ENCODE measurements at regions not wholly inside any gene's neighbourhood (a gene's known extent, or its start where the extent isn't known, plus 50 kb on each side); places are given as distances from the start of the nearest gene placed in this dataset.

DNA sequence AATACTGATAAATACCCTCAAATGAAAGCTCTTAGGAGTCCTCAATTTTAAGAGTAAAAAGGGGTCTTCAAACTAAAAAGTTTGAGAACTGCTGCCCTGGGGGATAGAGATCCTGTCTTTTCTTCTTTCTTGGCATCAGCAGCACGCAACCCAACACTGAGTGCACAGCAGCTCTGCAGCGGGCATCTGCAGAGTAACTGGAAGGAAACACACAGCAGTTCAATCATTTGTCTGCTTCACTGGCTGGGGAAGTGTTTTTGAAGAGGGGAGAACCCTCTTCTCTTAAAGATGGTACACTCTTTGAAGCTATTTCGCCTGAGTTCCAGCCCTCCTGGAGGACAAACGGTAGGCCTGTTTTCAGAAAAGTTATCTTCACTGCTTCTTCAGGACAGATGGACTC lies 193.6 kb downstream of the FGFR2 start:
- Histone ChIP-seq H3K9me3 (ENCODE audit: control insufficient read depth in 2 of 2, insufficient read depth in 1 of 2, low read depth in 1 of 2, low read length in 1 of 2) (no peaks in the 10 kb centered on the region), H3K27ac (ENCODE audit: low read depth in 2 of 2, low read length in 1 of 2) (no peak overlapping the region), H3K4me1 (ENCODE audit: control insufficient read depth in 2 of 2, insufficient read depth in 2 of 2, low read length in 1 of 2) (peaks cover 0 to 5% of the 10 kb centered on the region in 2 donors), H3K4me3 (ENCODE audit: low read depth in 1 of 2, low read length in 2 of 2) (no peak overlapping the region), H3K27me3 (ENCODE audit: control insufficient read depth in 1 of 2, insufficient read depth in 2 of 2, low read length in 2 of 2) (no peaks in the 10 kb centered on the region), H3K36me3 (ENCODE audit: control insufficient read depth in 2 of 2, insufficient read depth in 2 of 2, low read length in 1 of 2) (no peaks in the 10 kb centered on the region)
- WGBS, 2 donors: 89 to 90% methylated on average over 4 of the region's 4 CpGs

GRCh38 chr10:121405096-121405495 lies 193.1 kb downstream of the FGFR2 start:
- WGBS, 2 donors: 57 to 64% methylated on average over 3 of the region's 3 CpGs

GRCh38 chr10:121405549-121405948 lies 192.7 kb downstream of the FGFR2 start:
- no peaks in the 10 kb centered on the region for H3K27me3 ChIP-seq (ENCODE audit: control insufficient read depth in 1 of 2, insufficient read depth in 2 of 2, low read length in 2 of 2)
- peaks cover 0 to 5% of the 10 kb centered on the region in 2 donors for H3K4me1 ChIP-seq (ENCODE audit: control insufficient read depth in 2 of 2, insufficient read depth in 2 of 2, low read length in 1 of 2)
- H3K36me3 ChIP-seq (ENCODE audit: control insufficient read depth in 2 of 2, insufficient read depth in 2 of 2, low read length in 1 of 2): no peaks in the 10 kb centered on the region
- WGBS, 2 donors: 85 to 92% methylated on average over 2 of the region's 2 CpGs
- H3K9me3 ChIP-seq (ENCODE audit: control insufficient read depth in 2 of 2, insufficient read depth in 1 of 2, low read depth in 1 of 2, low read length in 1 of 2): no peaks in the 10 kb centered on the region
- no peak overlapping the region for H3K4me3 ChIP-seq (ENCODE audit: low read depth in 1 of 2, low read length in 2 of 2)
- H3K27ac ChIP-seq (ENCODE audit: low read depth in 2 of 2, low read length in 1 of 2): no peak overlapping the region

More at GRCh38 chr10:121405096-121405495, 193.1 kb downstream of the FGFR2 start:
- Histone ChIP-seq H3K4me3 (ENCODE audit: low read depth in 1 of 2, low read length in 2 of 2) (no peak overlapping the region), H3K36me3 (ENCODE audit: control insufficient read depth in 2 of 2, insufficient read depth in 2 of 2, low read length in 1 of 2) (no peaks in the 10 kb centered on the region), H3K27ac (ENCODE audit: low read depth in 2 of 2, low read length in 1 of 2) (no peak overlapping the region), H3K27me3 (ENCODE audit: control insufficient read depth in 1 of 2, insufficient read depth in 2 of 2, low read length in 2 of 2) (no peaks in the 10 kb centered on the region), H3K9me3 (ENCODE audit: control insufficient read depth in 2 of 2, insufficient read depth in 1 of 2, low read depth in 1 of 2, low read length in 1 of 2) (no peaks in the 10 kb centered on the region), H3K4me1 (ENCODE audit: control insufficient read depth in 2 of 2, insufficient read depth in 2 of 2, low read length in 1 of 2) (peaks cover 0 to 5% of the 10 kb centered on the region in 2 donors)

DNA sequence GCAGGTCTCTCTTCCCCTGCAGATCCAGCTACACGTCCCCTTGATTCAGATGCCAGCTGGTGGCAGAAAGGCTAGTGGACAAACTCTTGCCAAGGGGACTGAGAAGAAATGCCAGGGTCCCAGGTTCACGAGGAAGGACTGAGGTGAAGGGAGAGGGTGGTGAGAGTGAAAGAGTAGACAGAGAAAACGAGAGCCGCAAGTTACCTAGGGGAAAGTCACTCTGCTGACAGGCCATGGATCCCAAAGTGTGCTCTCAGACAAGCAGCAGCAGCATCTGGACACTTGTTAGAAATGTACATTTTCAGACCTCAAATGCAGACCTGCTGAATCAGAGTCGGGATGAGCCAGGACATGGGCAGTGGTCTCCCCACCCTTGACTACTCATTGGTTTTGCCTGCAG lies 192.3 kb downstream of the FGFR2 start:
- no peaks in the 10 kb centered on the region for H3K27me3 ChIP-seq (ENCODE audit: control insufficient read depth in 1 of 2, insufficient read depth in 2 of 2, low read length in 2 of 2)
- H3K27ac ChIP-seq (ENCODE audit: low read depth in 2 of 2, low read length in 1 of 2): no peak overlapping the region

DNA sequence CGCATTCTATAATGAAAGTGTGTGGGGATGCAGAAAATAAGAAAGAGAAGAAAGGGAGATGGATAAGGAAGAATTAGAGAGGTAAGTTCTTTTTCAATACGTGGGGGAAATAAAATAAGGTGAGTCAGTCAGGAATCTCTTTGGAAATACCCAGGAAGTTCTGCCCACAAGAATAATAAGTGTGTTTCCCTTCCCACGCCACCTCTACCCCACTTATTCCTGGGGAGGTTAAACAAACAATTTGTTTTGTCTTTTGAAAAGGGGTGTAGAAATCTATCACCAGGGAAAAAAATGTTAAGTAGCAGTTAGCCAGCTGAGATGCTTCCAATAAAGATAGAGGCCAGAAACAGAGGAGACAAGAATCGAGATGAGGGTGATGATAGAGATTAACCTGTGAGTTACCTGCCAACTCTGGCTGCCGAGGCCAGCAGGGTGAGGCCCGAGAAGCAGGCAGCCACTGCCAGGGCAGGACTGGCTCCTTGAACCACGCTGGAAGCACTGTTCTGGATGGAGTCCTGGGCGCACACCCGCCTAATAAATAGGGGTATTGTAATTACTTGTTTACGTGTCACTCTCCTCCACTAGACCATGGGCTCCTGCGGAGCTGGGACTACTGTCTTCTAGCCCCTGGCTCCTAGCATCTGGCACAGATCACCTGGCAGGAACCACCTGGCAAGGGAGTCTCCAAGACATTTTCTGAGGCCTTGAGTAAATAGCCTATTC lies 191.3 kb downstream of the FGFR2 start:
- Histone ChIP-seq H3K36me3 (ENCODE audit: control insufficient read depth in 2 of 2, insufficient read depth in 2 of 2, low read length in 1 of 2) (no peaks in the 10 kb centered on the region), H3K4me1 (ENCODE audit: control insufficient read depth in 2 of 2, insufficient read depth in 2 of 2, low read length in 1 of 2) (peaks cover 0 to 5% of the 10 kb centered on the region in 2 donors), H3K27ac (ENCODE audit: low read depth in 2 of 2, low read length in 1 of 2) (peak overlapping the region in 1 of 2 donors; percentile 24), H3K27me3 (ENCODE audit: control insufficient read depth in 1 of 2, insufficient read depth in 2 of 2, low read length in 2 of 2) (no peaks in the 10 kb centered on the region), H3K4me3 (ENCODE audit: low read depth in 1 of 2, low read length in 2 of 2) (no peak overlapping the region), H3K9me3 (ENCODE audit: control insufficient read depth in 2 of 2, insufficient read depth in 1 of 2, low read depth in 1 of 2, low read length in 1 of 2) (no peaks in the 10 kb centered on the region)
- WGBS, 2 donors: 45 to 47% methylated on average over 11 of the region's 11 CpGs

More for the DNA sequence above, 192.3 kb downstream of the FGFR2 start:
- H3K36me3 ChIP-seq (ENCODE audit: control insufficient read depth in 2 of 2, insufficient read depth in 2 of 2, low read length in 1 of 2): no peaks in the 10 kb centered on the region
- no peak overlapping the region for H3K4me3 ChIP-seq (ENCODE audit: low read depth in 1 of 2, low read length in 2 of 2)
- WGBS, 2 donors: 89 to 91% methylated on average over 5 of the region's 5 CpGs
- H3K9me3 ChIP-seq (ENCODE audit: control insufficient read depth in 2 of 2, insufficient read depth in 1 of 2, low read depth in 1 of 2, low read length in 1 of 2): no peaks in the 10 kb centered on the region
- peaks cover 0 to 5% of the 10 kb centered on the region in 2 donors for H3K4me1 ChIP-seq (ENCODE audit: control insufficient read depth in 2 of 2, insufficient read depth in 2 of 2, low read length in 1 of 2)

GRCh38 chr10:121409466-121410104 lies 188.7 kb downstream of the FGFR2 start:
- Histone ChIP-seq H3K4me1 (ENCODE audit: control insufficient read depth in 2 of 2, insufficient read depth in 2 of 2, low read length in 1 of 2) (peaks cover 0 to 5% of the 10 kb centered on the region in 2 donors), H3K4me3 (ENCODE audit: low read depth in 1 of 2, low read length in 2 of 2) (no peak overlapping the region), H3K9me3 (ENCODE audit: control insufficient read depth in 2 of 2, insufficient read depth in 1 of 2, low read depth in 1 of 2, low read length in 1 of 2) (no peaks in the 10 kb centered on the region), H3K27me3 (ENCODE audit: control insufficient read depth in 1 of 2, insufficient read depth in 2 of 2, low read length in 2 of 2) (no peaks in the 10 kb centered on the region), H3K27ac (ENCODE audit: low read depth in 2 of 2, low read length in 1 of 2) (no peak overlapping the region), H3K36me3 (ENCODE audit: control insufficient read depth in 2 of 2, insufficient read depth in 2 of 2, low read length in 1 of 2) (no peaks in the 10 kb centered on the region)
- 85 to 86% methylated on average over 4 of the region's 4 CpGs for WGBS, 2 donors

DNA sequence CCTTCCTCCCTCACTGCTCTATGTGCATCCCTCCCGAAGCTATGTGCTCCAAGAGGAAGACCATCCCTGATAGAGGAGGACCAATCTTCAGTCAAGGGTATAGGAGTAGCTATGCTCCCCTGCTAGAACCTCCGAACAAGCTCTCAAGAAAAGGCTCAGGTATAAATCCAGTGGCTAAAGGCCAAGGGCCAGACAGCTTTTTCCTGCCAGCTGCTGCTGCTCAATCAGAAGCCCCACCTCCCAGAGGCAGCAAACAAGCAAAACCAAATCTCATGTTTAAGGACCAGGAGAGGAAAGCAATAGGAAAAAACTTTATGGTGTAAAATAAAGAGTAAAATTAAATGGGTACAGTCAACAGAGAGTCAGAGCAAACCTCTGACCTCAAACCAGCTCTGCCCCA lies 187.2 kb downstream of the FGFR2 start:
- Histone ChIP-seq H3K36me3 (ENCODE audit: control insufficient read depth in 2 of 2, insufficient read depth in 2 of 2, low read length in 1 of 2) (no peaks in the 10 kb centered on the region), H3K27ac (ENCODE audit: low read depth in 2 of 2, low read length in 1 of 2) (no peak overlapping the region), H3K4me3 (ENCODE audit: low read depth in 1 of 2, low read length in 2 of 2) (no peak overlapping the region), H3K9me3 (ENCODE audit: control insufficient read depth in 2 of 2, insufficient read depth in 1 of 2, low read depth in 1 of 2, low read length in 1 of 2) (no peaks in the 10 kb centered on the region), H3K4me1 (ENCODE audit: control insufficient read depth in 2 of 2, insufficient read depth in 2 of 2, low read length in 1 of 2) (peaks cover 0 to 4% of the 10 kb centered on the region in 2 donors), H3K27me3 (ENCODE audit: control insufficient read depth in 1 of 2, insufficient read depth in 2 of 2, low read length in 2 of 2) (no peaks in the 10 kb centered on the region)
- 37 to 50% methylated on average over 2 of the region's 2 CpGs for WGBS, 2 donors

DNA sequence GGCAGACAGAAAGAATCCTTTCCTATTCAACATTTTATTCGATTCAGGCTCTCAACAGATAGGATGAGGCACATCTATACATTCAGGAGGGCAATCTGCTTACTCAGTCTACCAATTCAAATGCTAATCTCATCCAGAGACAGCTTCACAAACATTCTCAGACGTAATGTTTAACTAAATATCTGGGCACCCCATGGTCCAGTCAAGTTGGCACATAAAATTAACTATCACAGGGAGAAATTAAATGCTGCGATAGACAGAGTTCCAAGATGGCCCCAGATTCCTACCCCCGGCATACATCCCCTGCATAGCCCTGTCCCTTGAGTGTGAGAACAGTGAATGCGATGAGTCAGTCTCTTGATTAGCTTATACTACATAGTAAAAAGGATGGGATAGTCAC lies 184.3 kb downstream of the FGFR2 start:
- Histone ChIP-seq H3K27me3 (ENCODE audit: control insufficient read depth in 1 of 2, insufficient read depth in 2 of 2, low read length in 2 of 2) (no peaks in the 10 kb centered on the region), H3K4me1 (ENCODE audit: control insufficient read depth in 2 of 2, insufficient read depth in 2 of 2, low read length in 1 of 2) (no peaks in the 10 kb centered on the region), H3K4me3 (ENCODE audit: low read depth in 1 of 2, low read length in 2 of 2) (no peak overlapping the region), H3K27ac (ENCODE audit: low read depth in 2 of 2, low read length in 1 of 2) (no peak overlapping the region), H3K36me3 (ENCODE audit: control insufficient read depth in 2 of 2, insufficient read depth in 2 of 2, low read length in 1 of 2) (no peaks in the 10 kb centered on the region), H3K9me3 (ENCODE audit: control insufficient read depth in 2 of 2, insufficient read depth in 1 of 2, low read depth in 1 of 2, low read length in 1 of 2) (no peaks in the 10 kb centered on the region)
- WGBS, 2 donors: 69% methylated on average over 5 of the region's 5 CpGs

DNA sequence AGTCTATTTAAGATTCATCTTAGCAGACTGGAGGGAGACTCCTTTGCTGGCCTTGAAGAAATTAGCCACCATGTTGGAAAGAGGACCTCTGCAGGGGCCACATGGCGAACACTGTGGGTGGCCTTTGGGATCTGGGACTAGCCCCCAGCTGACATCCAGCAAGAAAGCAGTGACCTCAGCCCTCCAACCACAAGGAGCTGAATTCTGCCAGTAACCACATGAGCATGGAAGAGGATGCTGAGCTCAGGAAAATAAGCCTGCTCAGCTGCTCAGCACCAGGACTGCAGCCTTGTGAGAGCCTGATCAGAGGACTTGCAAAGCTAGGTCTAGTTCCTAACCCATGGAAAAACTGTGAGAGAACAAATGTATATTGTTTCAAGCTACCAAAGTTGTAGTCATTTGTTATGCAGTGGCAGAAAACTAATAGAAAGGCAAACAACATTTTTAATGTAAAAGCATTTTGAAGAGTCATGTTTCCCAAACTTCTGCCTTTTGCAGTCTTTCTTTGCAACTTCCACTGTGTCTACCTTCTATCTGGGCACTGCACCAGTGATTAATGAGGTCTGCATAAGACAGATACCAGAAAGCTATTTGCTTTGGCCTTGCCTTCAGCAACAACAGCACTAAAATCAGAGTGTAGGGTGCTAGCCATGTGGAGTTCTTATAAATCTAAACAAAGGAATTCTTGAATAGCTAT lies 183.7 kb downstream of the FGFR2 start:
- no peaks in the 10 kb centered on the region for H3K4me1 ChIP-seq (ENCODE audit: control insufficient read depth in 2 of 2, insufficient read depth in 2 of 2, low read length in 1 of 2)
- no peaks in the 10 kb centered on the region for H3K27me3 ChIP-seq (ENCODE audit: control insufficient read depth in 1 of 2, insufficient read depth in 2 of 2, low read length in 2 of 2)
- H3K36me3 ChIP-seq (ENCODE audit: control insufficient read depth in 2 of 2, insufficient read depth in 2 of 2, low read length in 1 of 2): no peaks in the 10 kb centered on the region
- no peaks in the 10 kb centered on the region for H3K9me3 ChIP-seq (ENCODE audit: control insufficient read depth in 2 of 2, insufficient read depth in 1 of 2, low read depth in 1 of 2, low read length in 1 of 2)
- WGBS, 2 donors: 87 to 91% methylated on average over 1 of the region's 1 CpG
- no peak overlapping the region for H3K27ac ChIP-seq (ENCODE audit: low read depth in 2 of 2, low read length in 1 of 2)
- no peak overlapping the region for H3K4me3 ChIP-seq (ENCODE audit: low read depth in 1 of 2, low read length in 2 of 2)

Measured in esophagus (tissue), 2 donors.